ENCODE measurements at regions not wholly inside any gene's neighbourhood (a gene's known extent, or its start where the extent isn't known, plus 50 kb on each side); places are given as distances from the start of the nearest gene placed in this dataset.

DNA sequence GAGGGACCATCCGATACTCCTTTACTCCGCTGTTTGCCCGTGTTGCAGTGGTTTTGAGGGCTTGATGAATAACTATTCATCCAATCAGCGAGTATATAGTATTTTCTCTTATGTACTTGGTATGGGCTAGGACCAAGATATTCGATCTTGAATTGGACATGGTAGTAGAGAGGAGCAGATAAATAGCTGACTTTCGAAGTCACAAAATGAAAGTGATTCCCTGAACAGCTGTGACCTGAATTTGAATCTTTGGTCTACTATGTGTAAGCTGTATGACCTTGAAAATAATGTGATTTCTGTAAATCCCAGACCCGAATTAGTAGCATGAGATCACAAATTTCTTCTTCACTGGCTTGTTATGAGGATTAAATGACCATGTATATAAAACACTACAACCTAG lies 134.4 kb downstream of the TUSC1 start:
- DNase-seq (ENCODE audit: low read depth, low spot score) (no peak), FAIRE-seq (no peak)
- Histone ChIP-seq H3K79me2 (ENCODE audit: control insufficient read depth, insufficient read depth, low read length) (no peaks in the 10 kb centered on the region), H3K9me3 (ENCODE audit: control insufficient read depth, low read depth, low read length) (no peaks in the 10 kb centered on the region), H3K4me2 (ENCODE audit: control insufficient read depth, extremely low read depth, insufficient read depth, low read depth, low read length) (no peak overlapping the region), H3K9ac (ENCODE audit: control insufficient read depth, extremely low read depth, insufficient read depth, low read length) (no peak overlapping the region), H4K20me1 (ENCODE audit: control insufficient read depth, extremely low read depth, insufficient read depth, low read length) (no peaks in the 10 kb centered on the region), H3K9me1 (ENCODE audit: control insufficient read depth, extremely low read depth, insufficient read depth, low read length) (no peaks in the 10 kb centered on the region), H3K4me1 (ENCODE audit: control insufficient read depth, extremely low read depth, insufficient read depth, low read length) (no peaks in the 10 kb centered on the region), H2AFZ (ENCODE audit: control insufficient read depth, low read length) (no peak overlapping the region), H3K4me3 (ENCODE audit: control insufficient read depth in 2 of 3, extremely low read depth in 1 of 3, insufficient read depth in 2 of 3, low read depth in 1 of 3, low read length in 3 of 3) (no peak overlapping the region), H3K27ac (ENCODE audit: control insufficient read depth, insufficient read depth, low read length) (no peak overlapping the region), H3K36me3 (ENCODE audit: control insufficient read depth in 2 of 2, extremely low read depth in 1 of 2, insufficient read depth in 2 of 2, low read length in 2 of 2) (no peaks in the 10 kb centered on the region), H3K27me3 (ENCODE audit: control insufficient read depth, extremely low read depth, insufficient read depth, low read length) (no peaks in the 10 kb centered on the region)
- no peak for TF ChIP-seq EZH2 (IDR thresholded peaks at IDR 0.05; ENCODE audit: low read length)
- TF ChIP-seq, protein P1, sequence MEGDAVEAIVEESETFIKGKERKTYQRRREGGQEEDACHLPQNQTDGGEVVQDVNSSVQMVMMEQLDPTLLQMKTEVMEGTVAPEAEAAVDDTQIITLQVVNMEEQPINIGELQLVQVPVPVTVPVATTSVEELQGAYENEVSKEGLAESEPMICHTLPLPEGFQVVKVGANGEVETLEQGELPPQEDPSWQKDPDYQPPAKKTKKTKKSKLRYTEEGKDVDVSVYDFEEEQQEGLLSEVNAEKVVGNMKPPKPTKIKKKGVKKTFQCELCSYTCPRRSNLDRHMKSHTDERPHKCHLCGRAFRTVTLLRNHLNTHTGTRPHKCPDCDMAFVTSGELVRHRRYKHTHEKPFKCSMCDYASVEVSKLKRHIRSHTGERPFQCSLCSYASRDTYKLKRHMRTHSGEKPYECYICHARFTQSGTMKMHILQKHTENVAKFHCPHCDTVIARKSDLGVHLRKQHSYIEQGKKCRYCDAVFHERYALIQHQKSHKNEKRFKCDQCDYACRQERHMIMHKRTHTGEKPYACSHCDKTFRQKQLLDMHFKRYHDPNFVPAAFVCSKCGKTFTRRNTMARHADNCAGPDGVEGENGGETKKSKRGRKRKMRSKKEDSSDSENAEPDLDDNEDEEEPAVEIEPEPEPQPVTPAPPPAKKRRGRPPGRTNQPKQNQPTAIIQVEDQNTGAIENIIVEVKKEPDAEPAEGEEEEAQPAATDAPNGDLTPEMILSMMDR (optimal IDR thresholded peaks at IDR 0.05 in 1 of 3, IDR thresholded peaks at IDR 0.05 in 1 of 3, conservative IDR thresholded peaks at IDR 0.05 in 1 of 3; ENCODE audit: extremely low read depth in 1 of 3, insufficient read depth in 2 of 3, low read length in 3 of 3): no peak
- dilution Hi-C loops (cut with MboI; ENCODE audit: extremely low pct_ligation_motif_present, low sequenced_read_pairs): no loop called here

DNA sequence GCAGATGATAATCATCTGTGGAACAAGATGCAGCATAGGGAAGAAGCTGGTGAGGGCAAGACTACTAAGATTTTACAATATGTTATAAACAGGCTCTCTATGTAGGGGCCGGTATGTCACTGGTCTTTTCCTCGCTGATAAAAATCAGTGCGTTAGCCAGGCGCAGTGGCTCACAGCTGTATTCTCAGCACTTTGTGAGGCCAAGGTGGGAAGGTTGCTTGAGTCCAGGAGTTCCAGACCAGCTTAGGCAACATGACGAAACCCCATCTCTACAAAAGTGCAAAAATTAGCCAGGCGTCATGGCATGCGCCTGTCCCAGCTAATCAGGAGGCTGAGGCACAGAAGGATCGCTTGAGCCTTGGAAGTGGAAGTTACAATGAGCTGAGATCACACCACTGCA lies 135.9 kb downstream of the TUSC1 start:
- DNase-seq (ENCODE audit: low read depth, low spot score) (no peak), FAIRE-seq (no peak)
- Histone ChIP-seq H3K79me2 (ENCODE audit: control insufficient read depth, insufficient read depth, low read length) (no peaks in the 10 kb centered on the region), H2AFZ (ENCODE audit: control insufficient read depth, low read length) (no peak overlapping the region), H3K36me3 (ENCODE audit: control insufficient read depth in 2 of 2, extremely low read depth in 1 of 2, insufficient read depth in 2 of 2, low read length in 2 of 2) (no peaks in the 10 kb centered on the region), H3K9me3 (ENCODE audit: control insufficient read depth, low read depth, low read length) (no peaks in the 10 kb centered on the region), H4K20me1 (ENCODE audit: control insufficient read depth, extremely low read depth, insufficient read depth, low read length) (no peaks in the 10 kb centered on the region), H3K4me2 (ENCODE audit: control insufficient read depth, extremely low read depth, insufficient read depth, low read depth, low read length) (no peak overlapping the region), H3K27ac (ENCODE audit: control insufficient read depth, insufficient read depth, low read length) (no peak overlapping the region), H3K4me3 (ENCODE audit: control insufficient read depth in 2 of 3, extremely low read depth in 1 of 3, insufficient read depth in 2 of 3, low read depth in 1 of 3, low read length in 3 of 3) (no peak overlapping the region), H3K9me1 (ENCODE audit: control insufficient read depth, extremely low read depth, insufficient read depth, low read length) (no peaks in the 10 kb centered on the region), H3K4me1 (ENCODE audit: control insufficient read depth, extremely low read depth, insufficient read depth, low read length) (no peaks in the 10 kb centered on the region), H3K9ac (ENCODE audit: control insufficient read depth, extremely low read depth, insufficient read depth, low read length) (no peak overlapping the region), H3K27me3 (ENCODE audit: control insufficient read depth, extremely low read depth, insufficient read depth, low read length) (no peaks in the 10 kb centered on the region)
- dilution Hi-C loops (cut with MboI; ENCODE audit: extremely low pct_ligation_motif_present, low sequenced_read_pairs): no loop called here
- TF ChIP-seq, protein P1 (optimal IDR thresholded peaks at IDR 0.05 in 1 of 3, IDR thresholded peaks at IDR 0.05 in 1 of 3, conservative IDR thresholded peaks at IDR 0.05 in 1 of 3; ENCODE audit: extremely low read depth in 1 of 3, insufficient read depth in 2 of 3, low read length in 3 of 3): no peak
- no peak for TF ChIP-seq EZH2 (IDR thresholded peaks at IDR 0.05; ENCODE audit: low read length)
